GM12878 (cell line): ENCODE measurements at regions not wholly inside any gene's neighbourhood (a gene's known extent, or its start where the extent isn't known, plus 50 kb on each side); places are given as distances from the start of the nearest gene placed in this dataset.
"Not testable (repeated sequence)": the region's sequence is repeated elsewhere in the genome, so short reads cannot be mapped to it uniquely, and the experiment has no call there.

Experiments
- ATAC-seq: fragments of 200-7000 bp; cut with Tn5 transposase; 3 replicates; pipeline ENCODE4 v1.9.1; 2020; ENCODE audit warnings: mild to moderate bottlenecking, moderate library complexity
- BruUV-seq: library from RNA; stranded (reverse); fragments of 400-500 nt; replicated peaks from 2 replicates; lab custom pipeline; 2021; lab: Mats Ljungman, UMichigan
- CTCF ChIA-PET: fragments of 300-600 bp; sonication (Branson Sonifier 250); formaldehyde crosslinking; extraction: SDS; loops from one replicate; lab custom pipeline; 2021; ENCODE audit warnings: inconsistent platforms; lab: Yijun Ruan, JAX
- POLR2A ChIA-PET: fragments of 350-600 bp; formaldehyde crosslinking; extraction: SDS; loops from one replicate; lab custom pipeline; 2021; ENCODE audit warnings: inconsistent platforms; lab: Charles Lee
- RAD21 ChIA-PET: fragments of 300-600 bp; sonication (Branson Sonifier 250); formaldehyde crosslinking; loops from one replicate; lab custom pipeline; 2023; ENCODE audit warnings: antibody characterized with exemption; ENCODE audit not compliant: unreplicated experiment; lab: Charles Lee
- SMC1A ChIA-PET: fragments of 300-600 bp; sonication (Branson Sonifier 250); formaldehyde crosslinking; loops from one replicate; lab custom pipeline; 2023; ENCODE audit not compliant: unreplicated experiment, uncharacterized antibody; lab: Charles Lee
- DNase-seq: peaks from one replicate; pipeline ENCODE4 v3.0.0-alpha.2; 2011; ENCODE audit warnings: low read depth, low spot score
- FAIRE-seq: peaks from 3 replicates; lab custom pipeline; 2011; peaks lifted over from hg19 to GRCh38; lab: Jason Lieb, UNC
- H2AFZ ChIP-seq: 2 replicates; pipeline ENCODE4 v1.6.0; 2011; ENCODE audit warnings: low read depth, low read length, control low read depth; ENCODE audit not compliant: control insufficient read depth
- H3K27ac ChIP-seq: 2 replicates; pipeline ENCODE4 v1.5.1; 2011; ENCODE audit warnings: control low read depth; ENCODE audit not compliant: control insufficient read depth, insufficient read depth
- H3K27me3 ChIP-seq, 2 experiments: replicated peaks in 1 of 2; 2 replicates each; pipeline versions ENCODE4 v1.6.0 to v1.6.1; 2011; ENCODE audit warnings: low read length in 1 of 2; ENCODE audit not compliant: control insufficient read depth in 2 of 2, insufficient read depth in 2 of 2
- H3K36me3 ChIP-seq, 2 experiments: 2 replicates each; pipeline ENCODE4 v1.5.1; 2011; ENCODE audit warnings: low read length in 1 of 2; ENCODE audit not compliant: control insufficient read depth in 2 of 2, insufficient read depth in 2 of 2
- H3K4me1 ChIP-seq: 2 replicates; pipeline ENCODE4 v1.6.1; 2011; ENCODE audit warnings: mild to moderate bottlenecking, low read length, moderate library complexity, mixed read lengths; ENCODE audit not compliant: control insufficient read depth, insufficient read depth
- H3K4me2 ChIP-seq: 2 replicates; pipeline ENCODE4 v1.6.0; 2011; ENCODE audit warnings: control low read depth; ENCODE audit not compliant: control insufficient read depth, insufficient read depth
- H3K4me3 ChIP-seq: fragments of 200-600 bp; sonication (generic); 2 replicates; pipeline ENCODE4 v1.5.1; 2016
- H3K79me2 ChIP-seq: 2 replicates; pipeline ENCODE4 v1.6.0; 2011; ENCODE audit warnings: low read length; ENCODE audit not compliant: control insufficient read depth, insufficient read depth
- H3K9ac ChIP-seq: 2 replicates; pipeline ENCODE4 v1.8.0; 2011; ENCODE audit warnings: low read length, control low read depth, mixed read lengths; ENCODE audit not compliant: control insufficient read depth, insufficient read depth
- H3K9me3 ChIP-seq: replicated peaks from 3 replicates; pipeline ENCODE4 v1.5.1; 2011; ENCODE audit warnings: mild to moderate bottlenecking, low read length; ENCODE audit not compliant: control insufficient read depth, insufficient read depth
- H4K20me1 ChIP-seq: 2 replicates; pipeline ENCODE4 v1.6.0; 2011; ENCODE audit not compliant: control insufficient read depth, insufficient read depth
- BHLHE40 ChIP-seq, 2 experiments: fragments of 450-650 bp in 1 of 2; IDR thresholded peaks; 2 replicates each; pipeline ENCODE4 v1.6.1; 2011 to 2017; ENCODE audit warnings: low read depth in 2 of 2, borderline replicate concordance in 1 of 2, improper control_type of control experiment in 1 of 2, low read length in 1 of 2, mild to moderate bottlenecking in 1 of 2
- BRCA1 ChIP-seq: IDR thresholded peaks from 2 replicates; pipeline ENCODE4 v1.6.1; 2011; ENCODE audit warnings: low read depth, low read length, improper control_type of control experiment
- CBX5 ChIP-seq: sonication (generic); IDR thresholded peaks from 2 replicates; pipeline ENCODE4 v1.6.1; 2016; ENCODE audit warnings: low read depth, moderate library complexity, mild to moderate bottlenecking, inconsistent platforms
- ETV6 ChIP-seq, 2 experiments: fragments of 450-650 bp in 1 of 2; IDR thresholded peaks in 1 of 2; conservative IDR thresholded peaks in 1 of 2; 2 replicates each; pipeline ENCODE4 v1.6.1; 2014; ENCODE audit warnings: antibody characterized with exemption in 1 of 2, borderline replicate concordance in 1 of 2, low read depth in 1 of 2, mild to moderate bottlenecking in 1 of 2, moderate library complexity in 1 of 2
- EZH2 ChIP-seq: IDR thresholded peaks from 2 replicates; pipeline ENCODE4 v1.6.1; 2012; ENCODE audit warnings: low read depth, mild to moderate bottlenecking, control low read depth, inconsistent platforms, low read length, borderline replicate concordance; ENCODE audit not compliant: control insufficient read depth
- IRF4 ChIP-seq: IDR thresholded peaks from 2 replicates; pipeline ENCODE4 v1.6.1; 2011; ENCODE audit warnings: low read depth, low read length
- NFYA ChIP-seq: IDR thresholded peaks from 2 replicates; pipeline ENCODE4 v1.6.1; 2011; ENCODE audit warnings: low read depth, mild to moderate bottlenecking, low read length, improper control_type of control experiment, borderline replicate concordance
- NR2C2 ChIP-seq: IDR thresholded peaks from 2 replicates; pipeline ENCODE4 v1.6.1; 2011; ENCODE audit warnings: borderline replicate concordance, low read depth; ENCODE audit not compliant: control insufficient read depth, insufficient read length
- SP1 ChIP-seq: IDR thresholded peaks from one replicate; pipeline ENCODE4 v1.6.1; 2011; ENCODE audit warnings: low read depth, low read length
- SUZ12 ChIP-seq: fragments of 200-600 bp; sonication (generic); IDR thresholded peaks from one replicate; pipeline ENCODE4 v1.6.1; 2018; ENCODE audit warnings: antibody characterized with exemption, mild to moderate bottlenecking; ENCODE audit not compliant: unreplicated experiment
- TARDBP ChIP-seq: IDR thresholded peaks from 2 replicates; pipeline ENCODE4 v1.6.1; 2016; ENCODE audit warnings: borderline replicate concordance
- WRNIP1 ChIP-seq: IDR thresholded peaks from 2 replicates; pipeline ENCODE4 v1.6.1; 2011; ENCODE audit warnings: low read depth, low read length, improper control_type of control experiment, borderline replicate concordance
- WGBS: methylation state at CpG from one replicate; pipeline ENCODE4 v1.1.6; 2016; ENCODE audit warnings: low lambda C conversion rate; ENCODE audit not compliant: insufficient replicate concordance, insufficient coverage; ENCODE audit errors: missing lambda C conversion rate; 5-methylcytosine and 5-hydroxymethylcytosine counted together
- in situ Hi-C: fragments of 300-500 bp; cut with MboI; formaldehyde crosslinking; loops from 9 replicates; pipeline ENCODE4 v1.14.3; 2018; ENCODE audit warnings: mixed read lengths
- intact Hi-C: fragments of 100-400 bp; cut with micrococcal nuclease; formaldehyde crosslinking; loops from one replicate; pipeline ENCODE4 v1.14.2; 2022; ENCODE audit not compliant: unreplicated experiment
- TF ChIP-seq, protein P1 (sequence below): IDR thresholded peaks from 2 replicates; pipeline ENCODE4 v1.6.1; 2011; ENCODE audit warnings: borderline replicate concordance, low read depth, mild to moderate bottlenecking, moderate library complexity, low read length; ENCODE audit not compliant: insufficient read depth, poor library complexity, severe bottlenecking
- TF ChIP-seq, protein P2 (sequence below): fragments of 450-650 bp; formaldehyde crosslinking; IDR thresholded peaks from 2 replicates; pipeline ENCODE4 v1.4.0; 2022; ENCODE audit warnings: mild to moderate bottlenecking, moderate library complexity

DNA sequence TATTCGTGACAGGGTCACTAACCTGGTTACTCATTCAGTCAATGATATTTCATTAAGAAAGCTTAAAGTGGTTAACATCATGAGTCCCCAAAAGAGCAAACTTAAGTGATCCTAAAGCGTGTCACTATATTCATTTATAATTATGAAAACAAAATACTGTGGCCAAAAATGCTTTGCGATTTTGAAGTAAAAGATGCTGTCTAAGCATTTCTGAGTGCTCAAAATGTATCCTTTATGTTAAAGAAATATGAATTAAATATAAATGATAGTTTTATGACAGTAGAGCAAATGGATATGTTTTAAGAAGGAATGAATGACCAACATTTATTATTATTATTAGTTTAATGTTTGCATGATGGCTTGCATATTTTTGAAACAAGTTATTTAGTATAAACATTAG lies 72.6 kb upstream of the CDC42EP3 start:
- H3K9me3 ChIP-seq, result no peaks in the 10 kb centered on the region
- no peaks in the 10 kb centered on the region for H3K27me3 ChIP-seq
- ChIA-PET SMC1A (interaction anchor here (0.7 to 2.0 kb wide), 4 partner anchors 16 to 328 kb away, joined by 3 to 6 read pairs (median 4); no protein-coding TSS in a partner anchor), POLR2A (no interaction called here), CTCF (interaction anchor here (1.3 kb wide), 1 partner anchor 329 kb away, joined by 3 read pairs; no protein-coding TSS in a partner anchor), RAD21 (no interaction called here)
- DNase-seq (no peak), FAIRE-seq (no peak), ATAC-seq (no peak)
- H3K4me2 ChIP-seq, result no peak overlapping the region
- H2AFZ ChIP-seq, result no peak overlapping the region
- no peaks in the 10 kb centered on the region for H3K36me3 ChIP-seq
- no TSS peak for BruUV-seq
- H3K79me2 ChIP-seq, result no peaks in the 10 kb centered on the region
- TF ChIP-seq NR2C2, result no peak
- TF ChIP-seq, protein P1, sequence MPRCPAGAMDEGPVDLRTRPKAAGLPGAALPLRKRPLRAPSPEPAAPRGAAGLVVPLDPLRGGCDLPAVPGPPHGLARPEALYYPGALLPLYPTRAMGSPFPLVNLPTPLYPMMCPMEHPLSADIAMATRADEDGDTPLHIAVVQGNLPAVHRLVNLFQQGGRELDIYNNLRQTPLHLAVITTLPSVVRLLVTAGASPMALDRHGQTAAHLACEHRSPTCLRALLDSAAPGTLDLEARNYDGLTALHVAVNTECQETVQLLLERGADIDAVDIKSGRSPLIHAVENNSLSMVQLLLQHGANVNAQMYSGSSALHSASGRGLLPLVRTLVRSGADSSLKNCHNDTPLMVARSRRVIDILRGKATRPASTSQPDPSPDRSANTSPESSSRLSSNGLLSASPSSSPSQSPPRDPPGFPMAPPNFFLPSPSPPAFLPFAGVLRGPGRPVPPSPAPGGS, result no peak
- no peak for TF ChIP-seq EZH2
- TF ChIP-seq NFYA, result no peak
- TF ChIP-seq ETV6 (conservative IDR thresholded peaks at IDR 0.05 in 1 of 2, IDR thresholded peaks at IDR 0.05 in 1 of 2; ENCODE audit: borderline replicate concordance in 1 of 2, low read depth in 1 of 2), result no peak
- no peak for TF ChIP-seq SP1
- TF ChIP-seq, protein P2, sequence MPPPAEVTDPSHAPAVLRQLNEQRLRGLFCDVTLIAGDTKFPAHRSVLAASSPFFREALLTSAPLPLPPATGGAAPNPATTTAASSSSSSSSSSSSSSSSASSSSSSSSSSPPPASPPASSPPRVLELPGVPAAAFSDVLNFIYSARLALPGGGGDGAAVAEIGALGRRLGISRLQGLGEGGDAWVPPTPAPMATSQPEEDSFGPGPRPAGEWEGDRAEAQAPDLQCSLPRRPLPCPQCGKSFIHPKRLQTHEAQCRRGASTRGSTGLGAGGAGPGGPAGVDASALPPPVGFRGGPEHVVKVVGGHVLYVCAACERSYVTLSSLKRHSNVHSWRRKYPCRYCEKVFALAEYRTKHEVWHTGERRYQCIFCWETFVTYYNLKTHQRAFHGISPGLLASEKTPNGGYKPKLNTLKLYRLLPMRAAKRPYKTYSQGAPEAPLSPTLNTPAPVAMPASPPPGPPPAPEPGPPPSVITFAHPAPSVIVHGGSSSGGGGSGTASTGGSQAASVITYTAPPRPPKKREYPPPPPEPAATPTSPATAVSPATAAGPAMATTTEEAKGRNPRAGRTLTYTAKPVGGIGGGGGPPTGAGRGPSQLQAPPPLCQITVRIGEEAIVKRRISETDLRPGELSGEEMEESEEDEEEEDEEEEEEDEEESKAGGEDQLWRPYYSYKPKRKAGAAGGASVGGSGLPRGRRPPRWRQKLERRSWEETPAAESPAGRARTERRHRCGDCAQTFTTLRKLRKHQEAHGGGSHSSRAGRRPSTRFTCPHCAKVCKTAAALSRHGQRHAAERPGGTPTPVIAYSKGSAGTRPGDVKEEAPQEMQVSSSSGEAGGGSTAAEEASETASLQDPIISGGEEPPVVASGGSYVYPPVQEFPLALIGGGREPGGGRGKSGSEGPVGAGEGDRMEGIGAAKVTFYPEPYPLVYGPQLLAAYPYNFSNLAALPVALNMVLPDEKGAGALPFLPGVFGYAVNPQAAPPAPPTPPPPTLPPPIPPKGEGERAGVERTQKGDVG, result no peak
- no peak for TF ChIP-seq SUZ12
- no peak for TF ChIP-seq CBX5
- no peak for TF ChIP-seq WRNIP1
- no peak for TF ChIP-seq IRF4
- no peak for TF ChIP-seq BRCA1
- TF ChIP-seq TARDBP, result no peak
- no peak for TF ChIP-seq BHLHE40 (IDR thresholded peaks at IDR 0.05; ENCODE audit: borderline replicate concordance in 1 of 2, low read depth in 2 of 2, low read length in 1 of 2)
- WGBS, result 63% methylated on average over 3 of the region's 3 CpGs
- no peak overlapping the region for H3K9ac ChIP-seq
- no peaks in the 10 kb centered on the region for H4K20me1 ChIP-seq
- H3K4me1 ChIP-seq, result no peaks in the 10 kb centered on the region
- in situ Hi-C loops (no loop called here), intact Hi-C loops (no loop called here)
- no peak overlapping the region for H3K27ac ChIP-seq
- H3K4me3 ChIP-seq, result no peak overlapping the region

DNA sequence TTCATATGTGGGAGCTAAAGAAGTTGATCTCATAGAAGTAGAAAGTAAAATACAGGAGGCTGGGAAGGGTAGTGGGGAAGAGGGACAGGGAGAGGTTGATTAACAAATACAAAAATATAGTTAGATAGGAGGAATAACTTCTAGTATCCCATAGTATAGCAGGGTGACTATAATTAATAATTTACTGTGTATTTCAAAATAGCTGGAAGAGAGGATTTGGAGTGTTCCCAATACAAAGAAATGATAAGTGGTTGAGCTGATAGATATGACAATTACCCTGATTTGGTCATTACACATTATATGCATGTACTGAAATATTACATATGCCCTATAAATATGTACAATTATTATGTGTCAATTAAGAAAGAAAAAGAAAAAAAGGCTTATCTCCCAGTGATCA lies 73.5 kb upstream of the CDC42EP3 start:
- H3K36me3 ChIP-seq, ATAC-seq, H3K9me3 ChIP-seq, in situ Hi-C loops, H2AFZ ChIP-seq, H3K79me2 ChIP-seq, H4K20me1 ChIP-seq, FAIRE-seq, H3K27me3 ChIP-seq, POLR2A ChIA-PET, H3K4me3 ChIP-seq, H3K4me2 ChIP-seq, H3K27ac ChIP-seq, RAD21 ChIA-PET, intact Hi-C loops, BruUV-seq, H3K9ac ChIP-seq, H3K4me1 ChIP-seq, DNase-seq: not testable (repeated sequence)
- SMC1A ChIA-PET, result interaction anchor here (0.8 to 1.1 kb wide), 2 partner anchors 56 to 331 kb away, joined by 3 read pairs; no protein-coding TSS in a partner anchor
- CTCF ChIA-PET, result interaction anchor here (0.8 to 1.3 kb wide), 3 partner anchors 8 to 330 kb away, joined by 3 to 4 read pairs (median 3); no protein-coding TSS in a partner anchor
